Adipocyte (in vitro differentiated cells): ENCODE measurements at regions not wholly inside any gene's neighbourhood (a gene's known extent, or its start where the extent isn't known, plus 50 kb on each side); places are given as distances from the start of the nearest gene placed in this dataset.

ENCODE experiments used
- DNase-seq: peaks from one replicate; pipeline ENCODE4 v3.0.0-alpha.2; 2015; ENCODE audit warnings: low read depth
- H3K27me3 ChIP-seq: replicated peaks from 2 replicates; pipeline ENCODE4 v1.7.0; 2013; ENCODE audit warnings: mild to moderate bottlenecking, low read length, moderate library complexity; ENCODE audit not compliant: control insufficient read depth, insufficient read depth
- H3K36me3 ChIP-seq: 2 replicates; pipeline ENCODE4 v1.7.0; 2013; ENCODE audit warnings: low read length, mild to moderate bottlenecking, moderate library complexity; ENCODE audit not compliant: control insufficient read depth, insufficient read depth, severe bottlenecking
- H3K4me1 ChIP-seq: 2 replicates; pipeline ENCODE4 v1.7.0; 2013; ENCODE audit warnings: mild to moderate bottlenecking, low read length, moderate library complexity; ENCODE audit not compliant: control insufficient read depth, insufficient read depth
- H3K4me3 ChIP-seq: 2 replicates; pipeline ENCODE4 v1.7.0; 2013; ENCODE audit warnings: mild to moderate bottlenecking, low read length, moderate library complexity
- H3K9ac ChIP-seq: 2 replicates; pipeline ENCODE4 v1.7.0; 2013; ENCODE audit warnings: mild to moderate bottlenecking, low read length, moderate library complexity
- H3K9me3 ChIP-seq: 2 replicates; pipeline ENCODE4 v1.7.0; 2013; ENCODE audit warnings: mild to moderate bottlenecking, low read length, moderate library complexity; ENCODE audit not compliant: control insufficient read depth

DNA sequence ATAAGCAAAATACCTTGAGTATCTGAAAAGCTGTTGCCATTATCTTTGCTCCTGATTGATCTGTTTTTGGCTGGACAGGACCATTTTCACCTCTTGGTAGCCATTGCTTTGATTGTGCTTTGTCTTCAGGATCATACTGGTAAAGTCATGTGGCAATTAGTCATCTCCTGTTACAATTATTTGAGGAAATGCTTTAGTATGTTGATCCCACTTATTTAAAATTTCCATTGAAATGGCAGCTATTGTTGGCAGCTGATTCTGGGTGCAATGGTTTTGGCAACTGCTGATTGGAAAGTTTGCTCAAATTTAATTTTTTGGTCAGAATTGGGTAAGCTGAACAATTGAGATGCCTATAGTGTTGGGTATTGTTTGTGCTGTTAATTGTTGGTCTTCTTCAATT lies 238.3 kb upstream of the TLL1 start:
- no peak overlapping the region for H3K4me3 ChIP-seq
- H3K27me3 ChIP-seq = no peaks in the 10 kb centered on the region
- H3K4me1 ChIP-seq = peaks cover 9% of the 10 kb centered on the region
- H3K9ac ChIP-seq = no peak overlapping the region
- no peak for DNase-seq
- peaks cover 5% of the 10 kb centered on the region for H3K9me3 ChIP-seq
- H3K36me3 ChIP-seq = no peaks in the 10 kb centered on the region

DNA sequence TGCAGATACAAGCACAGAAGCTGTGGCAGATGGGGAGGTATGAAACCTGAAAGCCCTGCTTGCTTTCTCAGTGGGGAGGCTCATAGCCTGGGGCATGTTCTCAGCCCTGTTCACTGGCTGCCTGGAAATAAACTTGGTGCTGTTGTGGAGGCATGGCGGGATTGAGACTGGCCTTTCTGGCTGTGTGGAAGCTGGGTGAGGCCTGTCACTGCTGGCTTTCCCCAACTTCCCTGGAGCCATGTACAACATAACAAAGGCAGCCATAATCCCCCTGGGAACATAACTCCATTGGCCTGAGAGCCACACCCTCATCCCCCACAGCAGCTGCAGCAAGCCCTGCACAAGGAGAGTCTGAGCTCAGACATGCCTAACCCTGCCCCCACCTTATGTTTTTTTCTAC lies 237.7 kb upstream of the TLL1 start:
- no peak for DNase-seq
- H3K36me3 ChIP-seq = no peaks in the 10 kb centered on the region
- peaks cover 5% of the 10 kb centered on the region for H3K9me3 ChIP-seq
- H3K27me3 ChIP-seq = no peaks in the 10 kb centered on the region
- H3K4me1 ChIP-seq = peaks cover 9% of the 10 kb centered on the region
- H3K9ac ChIP-seq = no peak overlapping the region
- H3K4me3 ChIP-seq = no peak overlapping the region

DNA sequence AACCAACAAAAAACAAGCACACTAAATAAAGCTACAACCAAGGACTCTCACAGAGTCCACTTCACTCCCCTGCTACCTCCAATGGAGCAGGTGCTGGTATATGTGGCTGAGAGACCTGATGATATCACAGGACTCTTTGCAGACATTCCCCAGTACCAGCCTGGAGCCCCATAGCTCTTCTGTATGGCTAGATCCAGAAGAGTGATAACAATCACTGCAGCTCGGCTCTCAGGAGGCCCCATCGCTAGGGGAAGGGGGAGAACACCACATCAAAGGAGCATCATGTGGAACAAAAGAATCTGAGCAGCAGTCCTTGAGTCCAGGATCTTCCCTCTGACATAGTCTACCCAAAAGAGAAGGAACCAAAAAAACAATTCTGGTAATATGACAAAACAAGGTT lies 237.1 kb upstream of the TLL1 start:
- no peaks in the 10 kb centered on the region for H3K27me3 ChIP-seq
- peaks cover 5% of the 10 kb centered on the region for H3K9me3 ChIP-seq
- no peak overlapping the region for H3K9ac ChIP-seq
- peaks cover 9% of the 10 kb centered on the region for H3K4me1 ChIP-seq
- H3K4me3 ChIP-seq = no peak overlapping the region
- no peak for DNase-seq
- H3K36me3 ChIP-seq = no peaks in the 10 kb centered on the region

DNA sequence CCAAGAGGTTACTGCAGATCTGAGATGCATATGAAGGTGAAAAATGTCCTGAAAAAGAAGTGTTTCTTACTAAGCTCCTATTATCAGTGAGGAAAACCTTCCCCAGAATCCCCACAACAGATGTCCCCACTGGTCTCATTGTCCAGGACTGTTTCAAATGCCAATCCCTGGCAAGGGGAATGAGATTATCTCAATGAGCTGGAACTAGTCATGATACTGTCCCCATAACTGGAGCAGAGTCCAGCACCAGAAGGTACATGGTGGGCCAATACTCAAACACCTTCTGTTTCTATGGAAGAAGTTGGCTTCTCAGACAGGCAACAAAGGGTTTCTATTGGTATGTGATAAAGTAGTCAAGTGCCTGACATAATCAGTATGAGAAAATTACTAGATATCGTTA lies 221.1 kb upstream of the TLL1 start:
- no peaks in the 10 kb centered on the region for H3K4me1 ChIP-seq
- H3K27me3 ChIP-seq = no peaks in the 10 kb centered on the region
- no peak overlapping the region for H3K9ac ChIP-seq
- no peak for DNase-seq
- no peak overlapping the region for H3K4me3 ChIP-seq
- H3K9me3 ChIP-seq = peaks cover 12% of the 10 kb centered on the region
- H3K36me3 ChIP-seq = no peaks in the 10 kb centered on the region

DNA sequence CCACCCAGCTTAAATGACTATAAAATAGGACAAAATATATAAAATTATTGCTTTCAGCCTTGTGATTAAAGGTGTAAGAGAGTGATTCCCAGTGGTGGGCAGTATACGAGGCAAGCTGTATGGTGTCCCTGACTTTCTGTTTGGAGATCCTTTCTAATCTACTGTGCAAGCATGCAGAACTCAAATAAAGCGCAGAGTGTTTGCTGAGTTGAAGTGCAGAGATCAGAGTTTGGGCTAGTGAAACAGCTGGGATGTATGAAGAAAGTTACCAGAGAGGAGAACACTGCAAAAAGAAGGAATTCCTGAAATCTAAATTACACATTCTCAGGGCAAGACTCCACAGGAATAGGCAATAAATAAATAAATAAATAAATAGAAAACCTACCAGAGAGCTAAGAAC lies 218.5 kb upstream of the TLL1 start:
- Histone ChIP-seq H3K4me1 (no peaks in the 10 kb centered on the region), H3K9me3 (peaks cover 4% of the 10 kb centered on the region), H3K4me3 (no peak overlapping the region), H3K9ac (no peak overlapping the region), H3K27me3 (no peaks in the 10 kb centered on the region), H3K36me3 (no peaks in the 10 kb centered on the region)
- DNase-seq = no peak

DNA sequence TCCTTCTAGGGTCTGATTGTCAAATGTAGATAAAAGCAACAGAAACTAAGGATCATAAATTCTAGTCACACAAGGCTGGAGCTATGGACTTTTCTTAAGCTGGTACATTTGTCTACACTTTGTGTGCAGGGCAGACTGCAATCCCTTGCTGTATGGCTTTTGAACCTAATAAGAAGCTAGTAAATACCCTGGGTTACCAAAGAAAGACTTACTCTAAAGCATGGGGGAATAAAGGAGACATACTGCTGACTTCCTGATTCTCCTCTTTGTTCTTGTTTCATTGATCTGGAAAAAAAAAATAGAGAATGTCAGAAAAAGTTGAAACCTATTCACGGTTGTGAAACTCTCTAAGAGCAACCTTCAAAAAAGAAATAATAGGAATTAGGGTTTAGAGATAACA lies 216.6 kb upstream of the TLL1 start:
- no peak for DNase-seq
- peaks cover 4% of the 10 kb centered on the region for H3K9me3 ChIP-seq
- no peaks in the 10 kb centered on the region for H3K36me3 ChIP-seq
- no peaks in the 10 kb centered on the region for H3K4me1 ChIP-seq
- H3K27me3 ChIP-seq = no peaks in the 10 kb centered on the region
- H3K9ac ChIP-seq = no peak overlapping the region
- no peak overlapping the region for H3K4me3 ChIP-seq

DNA sequence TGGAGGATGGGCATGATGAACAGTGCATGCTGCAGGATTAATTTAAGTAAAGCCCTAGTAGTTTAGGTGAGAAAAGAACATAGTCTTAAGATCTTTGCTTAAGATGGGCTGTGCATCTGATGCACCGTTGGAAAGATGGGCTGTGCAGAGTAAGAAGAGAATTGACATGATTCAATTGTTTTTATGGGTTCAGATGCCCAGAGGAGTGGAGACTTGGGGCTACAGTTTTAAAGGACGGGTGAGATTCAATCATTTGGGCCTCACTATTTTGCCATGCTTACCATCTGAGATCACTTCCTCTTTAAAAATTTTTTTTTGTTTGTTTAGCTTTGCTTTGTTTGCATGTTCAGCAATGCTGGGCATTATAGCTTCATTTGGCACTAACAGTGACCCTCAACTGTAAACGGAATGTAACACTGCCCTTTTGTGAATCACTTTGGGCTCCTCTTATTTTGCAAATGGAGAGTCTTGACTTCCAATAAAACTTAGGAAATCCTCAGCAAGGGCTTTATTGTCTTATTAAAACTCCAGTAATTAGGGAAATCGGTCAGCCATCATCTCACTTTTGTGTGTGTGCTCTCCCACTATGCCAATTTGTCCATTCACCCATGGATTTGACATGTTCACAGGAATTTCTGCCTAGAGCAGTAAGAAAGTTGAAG lies 216.1 kb upstream of the TLL1 start:
- no peaks in the 10 kb centered on the region for H3K27me3 ChIP-seq
- no peak for DNase-seq
- no peaks in the 10 kb centered on the region for H3K36me3 ChIP-seq
- peaks cover 4% of the 10 kb centered on the region for H3K9me3 ChIP-seq
- no peak overlapping the region for H3K4me3 ChIP-seq
- no peak overlapping the region for H3K9ac ChIP-seq
- H3K4me1 ChIP-seq = peaks cover under 1% of the 10 kb centered on the region

DNA sequence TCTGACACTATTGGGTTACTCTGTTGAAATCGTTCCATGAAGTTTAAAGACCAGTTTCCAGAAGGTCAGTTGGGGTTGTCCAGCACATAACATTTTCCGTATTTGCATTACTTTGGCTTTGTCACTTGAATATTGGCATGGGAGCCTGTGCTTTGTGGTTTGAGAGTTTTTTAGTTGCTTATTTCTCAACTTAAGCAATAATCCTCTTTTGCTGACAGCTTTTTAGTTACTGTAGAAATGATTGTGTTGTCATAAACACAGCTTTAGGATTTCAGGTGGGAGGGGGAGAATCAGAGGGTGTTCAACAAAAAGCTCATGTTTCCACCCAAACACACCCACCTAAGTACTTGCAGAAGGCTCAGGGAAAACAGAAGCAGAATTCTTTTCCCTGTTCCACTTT lies 210.7 kb upstream of the TLL1 start:
- no peaks in the 10 kb centered on the region for H3K27me3 ChIP-seq

DNA sequence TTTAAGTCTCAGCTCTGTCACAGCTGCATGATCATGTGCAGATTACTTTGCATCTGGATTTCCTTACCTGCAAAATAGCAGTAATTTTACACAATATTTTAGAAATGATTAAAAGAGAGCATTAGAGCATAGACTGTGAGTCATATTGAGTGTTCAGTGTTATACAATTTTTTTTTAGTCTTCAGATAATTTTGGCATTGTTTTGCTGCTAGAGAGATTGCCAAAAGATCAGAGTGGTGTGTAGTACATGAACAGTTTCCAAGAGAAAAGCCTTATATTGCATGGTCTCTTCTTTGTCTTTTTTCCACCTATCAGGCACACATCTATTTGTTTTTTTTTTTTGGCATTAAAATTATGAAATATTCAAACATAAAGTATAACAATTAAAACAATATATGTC lies 209.6 kb upstream of the TLL1 start:
- no peak overlapping the region for H3K9ac ChIP-seq
- DNase-seq = no peak
- peaks cover 21% of the 10 kb centered on the region for H3K4me1 ChIP-seq
- H3K36me3 ChIP-seq = no peaks in the 10 kb centered on the region
- H3K9me3 ChIP-seq = no peaks in the 10 kb centered on the region
- H3K4me3 ChIP-seq = peak overlapping the region; percentile 39
- H3K27me3 ChIP-seq = no peaks in the 10 kb centered on the region

More for the DNA sequence above, 210.7 kb upstream of the TLL1 start:
- Histone ChIP-seq H3K9me3 (no peaks in the 10 kb centered on the region), H3K4me3 (peak overlapping the region; percentile 39), H3K36me3 (no peaks in the 10 kb centered on the region), H3K4me1 (peaks cover 21% of the 10 kb centered on the region), H3K9ac (no peak overlapping the region)
- DNase-seq = no peak

DNA sequence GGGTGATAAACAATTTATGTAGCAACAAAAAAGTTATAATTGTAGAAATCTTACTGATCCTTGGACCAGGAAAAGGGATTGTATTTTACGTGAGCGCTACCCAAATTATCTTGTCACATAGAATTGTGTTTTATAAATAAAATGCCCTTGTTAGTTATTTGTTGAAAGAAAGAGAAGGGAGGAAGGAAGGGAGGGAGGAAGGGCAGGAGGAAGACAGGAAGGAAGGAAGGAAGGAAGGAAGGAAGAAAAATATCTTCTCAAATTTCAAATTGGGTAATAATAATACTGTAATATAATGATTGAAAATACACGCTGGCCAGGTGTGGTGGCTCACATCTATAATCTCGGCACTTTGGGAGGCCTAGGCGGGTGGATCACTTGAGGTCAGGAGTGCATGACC lies 206.2 kb upstream of the TLL1 start:
- H3K4me1 ChIP-seq = peaks cover 24% of the 10 kb centered on the region
- H3K4me3 ChIP-seq = no peak overlapping the region
- H3K9me3 ChIP-seq = no peaks in the 10 kb centered on the region
- no peak overlapping the region for H3K9ac ChIP-seq
- no peaks in the 10 kb centered on the region for H3K27me3 ChIP-seq
- no peak for DNase-seq
- no peaks in the 10 kb centered on the region for H3K36me3 ChIP-seq

DNA sequence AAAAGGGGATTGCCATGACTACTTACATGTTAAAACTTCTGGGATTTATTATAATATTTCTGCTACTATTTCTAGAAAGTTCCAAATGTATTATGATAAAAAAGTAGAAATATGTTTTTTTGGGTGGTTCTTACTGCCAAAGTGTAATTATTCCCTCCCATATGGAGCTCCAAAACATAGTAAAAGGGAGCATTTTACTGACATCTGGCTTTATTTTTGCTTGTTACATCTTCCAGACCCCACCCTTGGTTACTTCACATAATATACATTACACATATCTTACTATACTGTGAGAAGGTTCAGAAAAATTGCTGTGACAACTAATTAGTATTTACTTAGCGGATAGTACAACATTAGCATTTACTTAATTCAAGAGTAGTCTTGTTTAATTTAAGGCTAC lies 205.1 kb upstream of the TLL1 start:
- no peak for DNase-seq
- H3K9ac ChIP-seq = no peak overlapping the region
- no peaks in the 10 kb centered on the region for H3K9me3 ChIP-seq
- H3K36me3 ChIP-seq = no peaks in the 10 kb centered on the region
- H3K27me3 ChIP-seq = no peaks in the 10 kb centered on the region
- no peak overlapping the region for H3K4me3 ChIP-seq
- H3K4me1 ChIP-seq = peaks cover 13% of the 10 kb centered on the region

DNA sequence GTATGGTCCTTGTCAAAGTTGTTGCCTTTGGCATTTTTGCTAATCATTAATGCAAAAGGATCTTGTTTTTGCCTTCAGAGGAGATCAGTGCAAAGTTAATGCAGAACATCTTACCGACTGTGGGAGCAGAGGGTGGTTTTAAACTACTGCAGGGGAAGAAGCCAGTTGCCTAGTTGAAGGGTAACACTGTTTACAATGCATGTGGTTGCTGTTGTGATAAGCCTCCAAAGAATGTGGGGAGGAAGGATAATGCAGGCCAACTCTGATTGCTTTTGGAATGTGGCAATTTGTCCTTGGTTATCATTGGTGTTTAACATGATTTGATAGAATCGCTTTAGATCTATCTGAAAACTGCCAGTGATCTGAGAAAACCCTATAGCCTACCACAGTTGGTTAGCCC lies 204.3 kb upstream of the TLL1 start:
- Histone ChIP-seq H3K9me3 (no peaks in the 10 kb centered on the region), H3K27me3 (no peaks in the 10 kb centered on the region), H3K36me3 (no peaks in the 10 kb centered on the region), H3K4me3 (no peak overlapping the region), H3K4me1 (peaks cover 6% of the 10 kb centered on the region), H3K9ac (no peak overlapping the region)
- DNase-seq = no peak
